Neural progenitor cell (in vitro differentiated cells): ENCODE measurements at regions not wholly inside any gene's neighbourhood (a gene's known extent, or its start where the extent isn't known, plus 50 kb on each side); places are given as distances from the start of the nearest gene placed in this dataset.

ENCODE experiments used
- DNase-seq: peaks from one replicate; pipeline ENCODE4 v3.0.0-alpha.2; 2016; ENCODE audit warnings: low spot score
- H2AFZ ChIP-seq: fragments of 200-600 bp; sonication (generic); replicated peaks from 2 replicates; pipeline ENCODE4 v1.6.1; 2016; ENCODE audit warnings: antibody characterized with exemption
- H3F3A ChIP-seq: fragments of 200-600 bp; sonication (generic); 2 replicates; pipeline ENCODE4 v1.6.1; 2016; ENCODE audit warnings: antibody characterized with exemption, low read depth
- H3K27ac ChIP-seq: fragments of 200-600 bp; sonication (generic); 2 replicates; pipeline ENCODE4 v1.5.1; 2016; ENCODE audit warnings: mild to moderate bottlenecking
- H3K27me3 ChIP-seq: fragments of 200-600 bp; sonication (generic); 2 replicates; pipeline ENCODE4 v1.6.1; 2016; ENCODE audit warnings: mild to moderate bottlenecking, moderate library complexity
- H3K36me3 ChIP-seq: fragments of 200-600 bp; sonication (generic); 2 replicates; pipeline ENCODE4 v1.5.1; 2016
- H3K4me1 ChIP-seq: fragments of 200-600 bp; sonication (generic); 2 replicates; pipeline ENCODE4 v1.6.1; 2016; ENCODE audit warnings: mixed run types
- H3K4me2 ChIP-seq: fragments of 200-600 bp; sonication (generic); 2 replicates; pipeline ENCODE4 v1.6.1; 2016
- H3K4me3 ChIP-seq: fragments of 200-600 bp; sonication (generic); 2 replicates; pipeline ENCODE4 v1.5.1; 2016
- H3K79me2 ChIP-seq: fragments of 200-600 bp; sonication (generic); 2 replicates; pipeline ENCODE4 v1.6.1; 2016; ENCODE audit warnings: low read depth
- H3K9ac ChIP-seq: fragments of 200-600 bp; sonication (generic); 2 replicates; pipeline ENCODE4 v1.6.1; 2016
- H3K9me3 ChIP-seq: fragments of 200-600 bp; sonication (generic); 2 replicates; pipeline ENCODE4 v1.5.1; 2016; ENCODE audit warnings: low read depth
- H4K20me1 ChIP-seq: fragments of 200-600 bp; sonication (generic); 2 replicates; pipeline ENCODE4 v1.6.1; 2016; ENCODE audit warnings: low read depth
- H3K27ac Mint-ChIP-seq: 3 replicates; pipeline ENCODE4 v1.8.0; 2021; ENCODE audit warnings: mixed read lengths
- H3K27me3 Mint-ChIP-seq: 2 replicates; pipeline ENCODE4 v1.8.0; 2022; ENCODE audit warnings: low read depth, mild to moderate bottlenecking, inconsistent platforms, moderate library complexity, mixed read lengths; ENCODE audit not compliant: insufficient read depth
- H3K36me3 Mint-ChIP-seq: 3 replicates; pipeline ENCODE4 v1.8.0; 2021; ENCODE audit warnings: mixed read lengths
- H3K4me1 Mint-ChIP-seq: 3 replicates; pipeline ENCODE4 v1.8.0; 2021; ENCODE audit warnings: mixed read lengths
- H3K4me3 Mint-ChIP-seq: 3 replicates; pipeline ENCODE4 v1.8.0; 2021; ENCODE audit warnings: mild to moderate bottlenecking, moderate library complexity, mixed read lengths
- H3K9me3 Mint-ChIP-seq: 3 replicates; pipeline ENCODE4 v1.8.0; 2020; ENCODE audit warnings: mixed read lengths
- CTCF ChIP-seq: fragments of 200-600 bp; sonication (generic); IDR thresholded peaks from 2 replicates; pipeline ENCODE4 v1.5.1; 2017; ENCODE audit warnings: antibody characterized with exemption, mild to moderate bottlenecking
- EZH2 ChIP-seq: fragments of 200-600 bp; sonication (generic); IDR thresholded peaks from 2 replicates; pipeline ENCODE4 v1.6.1; 2017; ENCODE audit warnings: antibody characterized with exemption, mild to moderate bottlenecking, moderate library complexity
- EZH2phosphoT487 ChIP-seq: fragments of 200-600 bp; sonication (generic); IDR thresholded peaks from 2 replicates; pipeline ENCODE4 v1.6.1; 2017; ENCODE audit warnings: antibody characterized with exemption

GRCh38 chr7:16129431-16130110 lies 291.8 kb downstream of the CRPPA start:
- H3K36me3 ChIP-seq = no peaks in the 10 kb centered on the region
- H3K4me2 ChIP-seq = no peak overlapping the region
- H3K27me3 ChIP-seq = no peaks in the 10 kb centered on the region
- Mint-ChIP-seq H3K4me3 (no peak overlapping the region), H3K27ac (no peak overlapping the region), H3K36me3 (no peaks in the 10 kb centered on the region), H3K4me1 (peaks cover 3% of the 10 kb centered on the region), H3K27me3 (no peaks in the 10 kb centered on the region), H3K9me3 (no peaks in the 10 kb centered on the region)
- no peaks in the 10 kb centered on the region for H3K9me3 ChIP-seq
- no peak overlapping the region for H3K4me3 ChIP-seq
- H4K20me1 ChIP-seq = no peaks in the 10 kb centered on the region
- no peak for DNase-seq
- no peak overlapping the region for H2AFZ ChIP-seq
- H3F3A ChIP-seq = no peaks in the 10 kb centered on the region
- H3K4me1 ChIP-seq = no peaks in the 10 kb centered on the region
- TF ChIP-seq CTCF (no peak), EZH2phosphoT487 (no peak), EZH2 (no peak)
- no peak overlapping the region for H3K9ac ChIP-seq
- H3K27ac ChIP-seq = no peak overlapping the region
- H3K79me2 ChIP-seq = no peaks in the 10 kb centered on the region

GRCh38 chr7:16123117-16123770 lies 298.1 kb downstream of the CRPPA start:
- Mint-ChIP-seq H3K4me1 (peaks cover 8% of the 10 kb centered on the region), H3K27me3 (no peaks in the 10 kb centered on the region), H3K4me3 (no peak overlapping the region), H3K36me3 (no peaks in the 10 kb centered on the region), H3K27ac (no peak overlapping the region), H3K9me3 (no peaks in the 10 kb centered on the region)
- Histone ChIP-seq H4K20me1 (no peaks in the 10 kb centered on the region), H3K36me3 (no peaks in the 10 kb centered on the region), H3K79me2 (no peaks in the 10 kb centered on the region), H3K9me3 (no peaks in the 10 kb centered on the region), H3K27me3 (no peaks in the 10 kb centered on the region), H3K27ac (no peak overlapping the region), H3K4me2 (no peak overlapping the region), H3K4me1 (peaks cover 6% of the 10 kb centered on the region), H3K4me3 (no peak overlapping the region), H3K9ac (no peak overlapping the region), H3F3A (no peaks in the 10 kb centered on the region), H2AFZ (no peak overlapping the region)
- DNase-seq = no peak
- TF ChIP-seq EZH2 (no peak), EZH2phosphoT487 (no peak), CTCF (no peak)

DNA sequence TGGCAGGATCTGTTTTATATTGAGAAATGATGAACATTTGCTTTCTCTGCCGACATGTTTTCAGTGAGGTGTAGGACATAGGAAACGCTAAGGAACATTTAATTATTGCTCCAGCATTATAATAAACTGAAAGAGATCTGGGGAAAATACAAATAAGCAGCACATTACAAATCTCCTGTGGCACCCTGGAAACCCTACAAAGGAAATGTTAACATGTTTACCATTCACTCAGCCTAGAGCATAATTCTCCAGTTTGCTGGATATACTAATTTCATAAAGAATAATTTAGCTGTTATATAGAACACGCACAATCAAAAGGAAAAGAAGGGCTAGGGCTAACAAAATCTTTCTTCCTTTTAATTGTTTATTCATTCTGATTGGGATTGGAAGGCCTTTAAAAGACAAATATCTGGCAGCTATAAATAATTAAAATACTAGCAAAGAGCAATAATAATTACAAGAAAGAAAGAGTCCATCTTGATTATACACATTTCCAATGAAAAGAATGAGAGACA lies 299.4 kb downstream of the CRPPA start:
- H3K9ac ChIP-seq = no peak overlapping the region
- no peak overlapping the region for H3K4me2 ChIP-seq
- no peak overlapping the region for H3K4me3 ChIP-seq
- H3K79me2 ChIP-seq = no peaks in the 10 kb centered on the region
- H4K20me1 ChIP-seq = no peaks in the 10 kb centered on the region
- peaks cover 8% of the 10 kb centered on the region for H3K4me1 ChIP-seq
- DNase-seq = no peak
- peaks cover 2% of the 10 kb centered on the region for H3K36me3 Mint-ChIP-seq
- H3K27ac Mint-ChIP-seq = no peak overlapping the region
- no peaks in the 10 kb centered on the region for H3K27me3 Mint-ChIP-seq
- no peak overlapping the region for H2AFZ ChIP-seq
- H3K36me3 ChIP-seq = no peaks in the 10 kb centered on the region
- no peaks in the 10 kb centered on the region for H3F3A ChIP-seq
- H3K4me3 Mint-ChIP-seq = no peak overlapping the region
- TF ChIP-seq EZH2 = no peak
- TF ChIP-seq EZH2phosphoT487 = no peak
- no peak for TF ChIP-seq CTCF
- peaks cover 11% of the 10 kb centered on the region for H3K4me1 Mint-ChIP-seq
- no peak overlapping the region for H3K27ac ChIP-seq
- H3K9me3 ChIP-seq = no peaks in the 10 kb centered on the region
- H3K9me3 Mint-ChIP-seq = peaks cover 2% of the 10 kb centered on the region
- no peaks in the 10 kb centered on the region for H3K27me3 ChIP-seq
